ENCODE measurements at regions not wholly inside any gene's neighbourhood (a gene's known extent, or its start where the extent isn't known, plus 50 kb on each side); places are given as distances from the start of the nearest gene placed in this dataset.
"Not testable (repeated sequence)": the region's sequence is repeated elsewhere in the genome, so short reads cannot be mapped to it uniquely, and the experiment has no call there.

- DNase-seq: no peak
Measured at GRCh38 chr6:119678961-119679360, 329.4 kb upstream of the MAN1A1 start.

GRCh38 chr6:119677384-119677783 lies 327.8 kb upstream of the MAN1A1 start:
- no peak for DNase-seq

- DNase-seq: no peak
Measured at GRCh38 chr6:119676961-119677360, 327.4 kb upstream of the MAN1A1 start.

- DNase-seq: no peak
Measured at GRCh38 chr6:119676230-119676629, 326.7 kb upstream of the MAN1A1 start.

- no peak for DNase-seq
Measured at GRCh38 chr6:119673741-119674140, 324.2 kb upstream of the MAN1A1 start.

- no peak for DNase-seq
Measured at GRCh38 chr6:119672725-119673124, 323.2 kb upstream of the MAN1A1 start.

GRCh38 chr6:119671105-119671504 lies 321.5 kb upstream of the MAN1A1 start:
- DNase-seq: no peak

- DNase-seq: no peak
Measured at GRCh38 chr6:119669221-119669620, 319.7 kb upstream of the MAN1A1 start.

- DNase-seq: not testable (repeated sequence)
Measured at GRCh38 chr6:119665432-119665831, 315.9 kb upstream of the MAN1A1 start.

- no peak for DNase-seq
Measured at GRCh38 chr6:119661628-119662027, 312.1 kb upstream of the MAN1A1 start.

- no peak for DNase-seq
Measured at GRCh38 chr6:119661078-119661477, 311.5 kb upstream of the MAN1A1 start.

- no peak for DNase-seq
Measured at GRCh38 chr6:119658917-119659316, 309.4 kb upstream of the MAN1A1 start.

GRCh38 chr6:119655124-119655523 lies 305.6 kb upstream of the MAN1A1 start:
- DNase-seq: no peak

- no peak for DNase-seq
Measured at GRCh38 chr6:119653329-119653728, 303.8 kb upstream of the MAN1A1 start.

- DNase-seq: no peak
Measured at GRCh38 chr6:119649531-119649930, 300.0 kb upstream of the MAN1A1 start.

GRCh38 chr6:119647309-119647708 lies 297.7 kb upstream of the MAN1A1 start:
- DNase-seq: no peak

- no peak for DNase-seq
Measured at GRCh38 chr6:119643876-119644275, 294.3 kb upstream of the MAN1A1 start.

GRCh38 chr6:119637768-119638167 lies 288.2 kb upstream of the MAN1A1 start:
- DNase-seq: no peak

- no peak for DNase-seq
Measured at GRCh38 chr6:119636060-119636459, 286.5 kb upstream of the MAN1A1 start.

- DNase-seq: no peak
Measured at GRCh38 chr6:119633461-119633860, 283.9 kb upstream of the MAN1A1 start.

- DNase-seq: no peak
Measured at GRCh38 chr6:119630561-119631192, 281.1 kb upstream of the MAN1A1 start.

- no peak for DNase-seq
Measured at GRCh38 chr6:119628691-119629594, 279.4 kb upstream of the MAN1A1 start.

GRCh38 chr6:119627908-119628669 lies 278.5 kb upstream of the MAN1A1 start:
- no peak for DNase-seq

All from NCI-H1105 (cell line).